A673 (cell line): ENCODE measurements at regions not wholly inside any gene's neighbourhood (a gene's known extent, or its start where the extent isn't known, plus 50 kb on each side); places are given as distances from the start of the nearest gene placed in this dataset.

ENCODE experiments used
- BruUV-seq: library from RNA; stranded (reverse); fragments of 400-500 nt; replicated peaks from 2 replicates; lab custom pipeline; 2021; lab: Mats Ljungman, UMichigan
- CTCF ChIA-PET: fragments of 300-600 bp; sonication (Branson Sonifier 250); formaldehyde crosslinking; loops from one replicate; lab custom pipeline; 2022; ENCODE audit warnings: antibody characterized with exemption; lab: Charles Lee
- POLR2A ChIA-PET: fragments of 300-600 bp; sonication (Branson Sonifier 250); formaldehyde crosslinking; loops from one replicate; lab custom pipeline; 2022; ENCODE audit warnings: antibody characterized with exemption; ENCODE audit not compliant: low non-redundant PET; lab: Charles Lee
- DNase-seq: peaks from one replicate; pipeline ENCODE4 v3.0.0-alpha.2; 2015; ENCODE audit warnings: low spot score
- H3K27ac ChIP-seq: fragments of 200-600 bp; sonication (generic); 2 replicates; pipeline ENCODE4 v1.5.1; 2016; ENCODE audit warnings: mixed run types, low read depth, mild to moderate bottlenecking, mixed read lengths, antibody characterized with exemption, low read length; ENCODE audit not compliant: poor library complexity, severe bottlenecking
- H3K27me3 ChIP-seq: fragments of 200-600 bp; sonication (generic); replicated peaks from 2 replicates; pipeline ENCODE4 v1.6.1; 2017; ENCODE audit warnings: mixed run types, low read depth, mild to moderate bottlenecking, mixed read lengths, antibody characterized with exemption, low read length; ENCODE audit not compliant: insufficient read depth, poor library complexity
- H3K36me3 ChIP-seq: fragments of 200-600 bp; sonication (generic); 2 replicates; pipeline ENCODE4 v1.6.1; 2016; ENCODE audit warnings: mixed run types, mild to moderate bottlenecking, mixed read lengths, antibody characterized with exemption, low read length; ENCODE audit not compliant: insufficient read depth, poor library complexity, severe bottlenecking
- H3K4me1 ChIP-seq: fragments of 200-600 bp; sonication (generic); 2 replicates; pipeline ENCODE4 v1.6.1; 2017; ENCODE audit warnings: mixed run types, mild to moderate bottlenecking, mixed read lengths, antibody characterized with exemption, low read length; ENCODE audit not compliant: insufficient read depth, poor library complexity, severe bottlenecking
- H3K4me3 ChIP-seq: fragments of 200-600 bp; sonication (generic); 2 replicates; pipeline ENCODE4 v1.5.1; 2016; ENCODE audit warnings: low read depth, mixed run types, mild to moderate bottlenecking, mixed read lengths, low read length; ENCODE audit not compliant: poor library complexity, severe bottlenecking
- H3K9me3 ChIP-seq: fragments of 200-600 bp; sonication (generic); 2 replicates; pipeline ENCODE4 v1.6.1; 2016; ENCODE audit warnings: mixed run types, low read depth, mild to moderate bottlenecking, mixed read lengths, antibody characterized with exemption, low read length; ENCODE audit not compliant: poor library complexity, severe bottlenecking
- EZH2 ChIP-seq: fragments of 200-600 bp; sonication (generic); IDR thresholded peaks from 2 replicates; pipeline ENCODE4 v1.6.1; 2017; ENCODE audit warnings: borderline replicate concordance, low read depth, mild to moderate bottlenecking, mixed read lengths, antibody characterized with exemption, low read length; ENCODE audit not compliant: poor library complexity, severe bottlenecking
- intact Hi-C: fragments of 100-400 bp; cut with micrococcal nuclease; formaldehyde crosslinking; loops from one replicate; pipeline ENCODE4 v1.10.0; 2022; ENCODE audit not compliant: unreplicated experiment
- TF ChIP-seq, protein P1 (sequence below): fragments of 300-800, 200-600 bp; sonication (generic); conservative IDR thresholded peaks from 2 replicates; pipeline ENCODE4 v1.5.1; 2017; ENCODE audit warnings: low read depth, mild to moderate bottlenecking, antibody characterized with exemption, low read length, moderate library complexity, mixed read lengths

DNA sequence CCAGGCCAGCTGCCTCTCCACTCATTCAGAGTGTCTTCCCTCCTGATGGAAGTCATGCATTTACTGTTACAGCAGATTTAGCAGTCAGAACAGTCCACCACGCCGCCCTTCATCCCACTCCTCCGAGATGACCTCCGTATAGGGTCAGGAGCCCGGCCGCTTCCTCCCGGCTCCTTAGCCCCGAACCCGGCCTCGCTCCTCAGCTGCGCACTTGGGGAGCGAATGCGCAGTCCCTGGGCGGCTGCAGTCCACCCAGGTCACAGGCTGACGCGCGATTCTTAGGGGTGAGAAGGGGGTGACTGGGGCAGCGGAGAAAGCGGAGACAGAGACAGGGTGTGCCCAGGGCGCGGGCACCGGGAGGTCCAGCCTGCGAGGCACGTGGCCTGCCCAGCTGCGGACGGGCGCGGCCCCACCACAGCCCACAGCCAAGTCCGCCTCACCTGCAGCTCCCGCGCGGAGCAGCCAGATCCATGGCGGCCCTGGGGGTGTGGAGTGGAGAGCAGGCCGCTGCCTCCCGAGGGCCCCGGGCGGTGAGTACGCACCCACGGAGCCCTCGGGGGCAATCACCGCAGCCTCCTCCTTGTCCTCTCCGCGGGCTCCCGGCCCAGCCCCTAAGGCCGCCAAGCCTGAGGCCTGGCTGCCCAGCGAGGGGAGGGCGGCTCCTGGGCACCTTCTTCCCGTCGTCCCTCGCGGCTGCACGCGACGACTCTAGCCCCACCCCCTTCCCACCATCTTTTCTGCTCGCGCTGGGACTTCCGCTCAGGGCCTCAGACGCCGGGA is 286.6 kb downstream of the BRD1 start:
- no peaks in the 10 kb centered on the region for H3K36me3 ChIP-seq
- CTCF ChIA-PET = no interaction called here
- intact Hi-C loops = no loop called here
- TF ChIP-seq, protein P1, sequence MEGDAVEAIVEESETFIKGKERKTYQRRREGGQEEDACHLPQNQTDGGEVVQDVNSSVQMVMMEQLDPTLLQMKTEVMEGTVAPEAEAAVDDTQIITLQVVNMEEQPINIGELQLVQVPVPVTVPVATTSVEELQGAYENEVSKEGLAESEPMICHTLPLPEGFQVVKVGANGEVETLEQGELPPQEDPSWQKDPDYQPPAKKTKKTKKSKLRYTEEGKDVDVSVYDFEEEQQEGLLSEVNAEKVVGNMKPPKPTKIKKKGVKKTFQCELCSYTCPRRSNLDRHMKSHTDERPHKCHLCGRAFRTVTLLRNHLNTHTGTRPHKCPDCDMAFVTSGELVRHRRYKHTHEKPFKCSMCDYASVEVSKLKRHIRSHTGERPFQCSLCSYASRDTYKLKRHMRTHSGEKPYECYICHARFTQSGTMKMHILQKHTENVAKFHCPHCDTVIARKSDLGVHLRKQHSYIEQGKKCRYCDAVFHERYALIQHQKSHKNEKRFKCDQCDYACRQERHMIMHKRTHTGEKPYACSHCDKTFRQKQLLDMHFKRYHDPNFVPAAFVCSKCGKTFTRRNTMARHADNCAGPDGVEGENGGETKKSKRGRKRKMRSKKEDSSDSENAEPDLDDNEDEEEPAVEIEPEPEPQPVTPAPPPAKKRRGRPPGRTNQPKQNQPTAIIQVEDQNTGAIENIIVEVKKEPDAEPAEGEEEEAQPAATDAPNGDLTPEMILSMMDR = no peak
- TF ChIP-seq EZH2 = no peak
- no peaks in the 10 kb centered on the region for H3K4me1 ChIP-seq
- no peak overlapping the region for H3K4me3 ChIP-seq
- H3K27ac ChIP-seq = no peak overlapping the region
- BruUV-seq = no TSS peak
- no peaks in the 10 kb centered on the region for H3K9me3 ChIP-seq
- no peaks in the 10 kb centered on the region for H3K27me3 ChIP-seq
- DNase-seq = no peak
- POLR2A ChIA-PET = no interaction called here

DNA sequence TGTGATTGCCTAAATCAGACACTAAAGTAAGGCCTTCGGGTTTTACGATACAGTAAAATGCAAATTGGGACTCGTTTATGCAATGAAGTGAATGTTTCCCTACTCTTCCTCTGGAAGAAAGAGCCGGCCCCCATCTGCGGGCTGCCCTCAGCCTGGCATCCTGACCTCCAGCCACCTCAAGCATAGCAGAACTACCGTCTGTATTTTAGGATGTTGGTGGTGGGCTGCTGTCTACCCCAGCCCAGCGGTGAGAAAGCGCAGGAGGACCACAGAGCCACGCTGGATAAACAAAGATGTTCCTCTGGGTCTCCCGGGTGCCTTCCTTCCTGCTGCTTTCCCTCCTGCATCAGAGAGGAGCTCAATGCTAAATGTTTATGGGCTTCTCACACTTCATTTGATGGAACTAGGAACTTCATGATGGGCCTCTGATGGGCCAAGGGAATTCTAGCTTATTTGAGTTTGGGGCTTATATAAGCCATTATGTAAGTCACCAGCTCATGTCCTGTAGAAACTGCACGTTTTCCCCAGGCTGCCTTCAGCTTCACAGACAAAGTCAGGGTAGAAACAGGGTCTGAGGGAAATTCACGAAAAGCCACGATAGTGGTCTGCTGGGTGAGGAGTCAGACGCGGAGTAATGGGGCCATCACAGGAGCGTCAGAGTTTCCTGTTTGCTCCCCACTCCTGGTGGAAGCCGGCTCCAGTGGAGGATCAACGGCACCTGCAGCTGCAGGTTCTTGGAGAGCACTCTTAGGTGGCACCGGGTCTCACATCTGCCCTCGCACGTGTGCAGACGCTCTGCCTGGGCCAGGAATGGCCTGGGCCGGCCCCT is 287.4 kb downstream of the BRD1 start:
- intact Hi-C loops = no loop called here
- BruUV-seq = no TSS peak
- no peaks in the 10 kb centered on the region for H3K9me3 ChIP-seq
- H3K27me3 ChIP-seq = no peaks in the 10 kb centered on the region
- no peak overlapping the region for H3K27ac ChIP-seq
- H3K36me3 ChIP-seq = no peaks in the 10 kb centered on the region
- CTCF ChIA-PET = no interaction called here
- H3K4me1 ChIP-seq = no peaks in the 10 kb centered on the region
- H3K4me3 ChIP-seq = no peak overlapping the region
- POLR2A ChIA-PET = no interaction called here
- DNase-seq = no peak
- TF ChIP-seq EZH2 = no peak
- TF ChIP-seq, protein P1 = no peak

DNA sequence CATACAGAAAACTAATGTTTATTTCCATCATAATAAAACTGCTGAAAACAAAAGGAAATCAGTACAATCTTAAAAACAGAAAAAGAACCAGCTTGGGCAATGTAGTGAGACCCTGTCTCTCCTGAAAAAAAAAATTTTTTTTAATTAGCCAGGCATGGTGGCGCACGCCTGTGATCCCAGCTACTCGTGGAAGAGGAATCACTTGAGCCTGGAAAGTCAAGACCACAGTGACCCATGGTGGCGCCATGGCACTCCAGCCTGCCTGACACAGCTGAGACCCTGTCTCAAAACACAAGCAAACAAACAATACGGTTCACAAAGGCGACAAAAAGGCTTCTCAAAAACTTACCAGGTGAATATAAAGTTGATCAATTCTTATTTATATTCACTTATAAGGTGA is 289.7 kb downstream of the BRD1 start:
- no TSS peak for BruUV-seq
- intact Hi-C loops = no loop called here
- TF ChIP-seq EZH2 = no peak
- TF ChIP-seq, protein P1 = no peak
- CTCF ChIA-PET = no interaction called here
- Histone ChIP-seq H3K4me1 (no peaks in the 10 kb centered on the region), H3K36me3 (no peaks in the 10 kb centered on the region), H3K27me3 (no peaks in the 10 kb centered on the region), H3K4me3 (no peak overlapping the region), H3K27ac (no peak overlapping the region), H3K9me3 (no peaks in the 10 kb centered on the region)
- POLR2A ChIA-PET = no interaction called here
- DNase-seq = no peak
